ENCODE measurements at regions not wholly inside any gene's neighbourhood (a gene's known extent, or its start where the extent isn't known, plus 50 kb on each side); places are given as distances from the start of the nearest gene placed in this dataset.
"Not testable (repeated sequence)": the region's sequence is repeated elsewhere in the genome, so short reads cannot be mapped to it uniquely, and the experiment has no call there.

DNA sequence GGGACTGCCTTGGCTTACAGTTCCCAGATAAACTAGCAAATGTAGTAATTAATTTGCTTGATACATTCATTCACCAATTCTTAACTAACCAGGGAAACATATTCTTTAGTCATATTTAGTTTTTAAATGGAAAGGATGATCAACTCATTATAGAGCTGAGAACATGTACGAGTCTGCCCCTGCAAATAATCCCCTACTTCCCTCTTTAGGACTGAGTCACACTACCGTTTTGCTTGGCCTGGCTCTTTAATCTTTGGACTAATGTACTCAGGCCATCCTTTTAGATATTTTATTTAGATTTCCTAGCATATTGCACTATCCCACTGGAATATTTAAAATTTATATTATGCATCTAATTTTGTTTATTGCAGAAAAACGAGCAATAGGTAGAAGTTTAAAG, 105.5 kb upstream of the LCORL start:
- Mint-ChIP-seq H3K27ac (no peak overlapping the region), H3K9me3 (no peaks in the 10 kb centered on the region), H3K4me1 (ENCODE audit: low read depth) (no peaks in the 10 kb centered on the region), H3K36me3 (ENCODE audit: low read depth) (no peaks in the 10 kb centered on the region), H3K4me3 (no peak overlapping the region), H3K27me3 (no peaks in the 10 kb centered on the region)
- intact Hi-C loops (cut with micrococcal nuclease) = no loop called here

DNA sequence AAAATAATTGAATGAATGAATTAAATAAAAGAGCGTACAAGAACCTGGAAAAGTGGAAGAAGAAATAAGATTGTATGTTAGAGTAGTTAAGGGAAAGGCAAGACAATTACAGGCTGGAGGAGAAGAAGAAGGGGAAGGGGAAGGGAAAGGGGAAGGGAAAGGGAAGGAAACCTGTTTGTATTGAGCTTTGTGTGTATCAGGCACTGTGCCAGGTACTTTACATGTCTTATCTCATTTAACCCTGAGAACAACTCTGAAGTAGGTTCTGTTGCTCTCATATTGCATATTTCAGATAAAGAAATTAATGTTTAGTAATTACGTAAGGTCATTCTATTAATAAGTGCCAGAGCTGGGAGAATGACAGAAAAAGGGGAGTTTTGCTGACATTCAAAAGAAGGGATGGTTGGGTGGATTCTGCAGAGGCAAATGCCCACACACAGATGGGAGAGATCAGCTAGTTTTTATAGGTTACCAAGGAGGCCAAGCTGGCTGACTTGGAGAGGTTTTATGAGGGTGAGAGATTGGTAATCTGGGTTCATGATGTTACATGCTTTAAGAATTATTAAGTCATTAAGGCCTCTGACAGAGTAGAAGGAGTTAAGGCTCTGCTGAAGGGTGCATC, 92.3 kb upstream of the LCORL start:
- H3K27ac Mint-ChIP-seq = no peak overlapping the region
- H3K4me3 Mint-ChIP-seq = no peak overlapping the region
- H3K36me3 Mint-ChIP-seq (ENCODE audit: low read depth) = no peaks in the 10 kb centered on the region
- H3K9me3 Mint-ChIP-seq = no peaks in the 10 kb centered on the region
- H3K27me3 Mint-ChIP-seq = no peaks in the 10 kb centered on the region
- intact Hi-C loops (cut with micrococcal nuclease) = no loop called here
- H3K4me1 Mint-ChIP-seq (ENCODE audit: low read depth) = no peaks in the 10 kb centered on the region

DNA sequence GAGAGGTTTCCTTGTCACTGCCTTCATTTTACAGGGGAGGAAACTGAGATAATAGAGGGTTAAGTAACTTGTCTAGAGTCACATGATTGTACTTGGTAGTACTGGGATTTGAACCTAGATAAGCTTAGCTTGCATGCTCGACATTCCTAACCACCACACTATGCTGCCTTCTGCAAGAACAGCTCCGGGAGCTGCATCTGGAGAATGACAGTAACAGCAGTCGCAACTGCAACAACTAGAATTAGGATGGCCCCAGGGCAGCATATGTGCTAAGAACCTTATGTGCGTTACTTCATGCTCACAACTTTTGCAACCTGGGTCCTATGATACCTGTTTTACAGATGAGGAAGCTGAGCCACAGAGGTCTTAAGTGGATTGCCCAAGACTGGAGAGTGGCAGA, 89.5 kb upstream of the LCORL start:
- no peaks in the 10 kb centered on the region for H3K36me3 Mint-ChIP-seq (ENCODE audit: low read depth)
- no peaks in the 10 kb centered on the region for H3K9me3 Mint-ChIP-seq
- H3K4me1 Mint-ChIP-seq (ENCODE audit: low read depth) = no peaks in the 10 kb centered on the region
- H3K27ac Mint-ChIP-seq = no peak overlapping the region
- intact Hi-C loops (cut with micrococcal nuclease) = no loop called here
- H3K27me3 Mint-ChIP-seq = no peaks in the 10 kb centered on the region
- no peak overlapping the region for H3K4me3 Mint-ChIP-seq

DNA sequence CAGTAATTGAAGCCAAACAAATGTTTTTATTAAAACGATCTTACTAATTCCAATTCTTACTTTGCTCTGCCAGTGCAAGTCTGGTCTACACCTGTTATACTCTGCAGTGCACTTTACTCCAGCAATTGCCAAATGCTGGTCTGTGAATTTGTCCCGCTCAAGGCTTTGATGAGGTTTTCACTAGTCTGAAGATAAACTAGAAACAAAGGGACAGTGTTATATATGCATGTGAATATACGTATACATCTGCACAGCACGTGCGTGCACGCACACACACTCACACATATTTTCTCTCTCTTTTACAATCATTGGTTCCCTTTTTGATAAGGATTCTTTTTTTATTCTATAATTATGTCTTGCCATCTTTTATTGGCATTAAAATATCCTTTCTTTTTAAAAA, 88.5 kb upstream of the LCORL start:
- H3K27me3 Mint-ChIP-seq = no peaks in the 10 kb centered on the region
- no peaks in the 10 kb centered on the region for H3K9me3 Mint-ChIP-seq
- intact Hi-C loops (cut with micrococcal nuclease) = no loop called here
- no peak overlapping the region for H3K27ac Mint-ChIP-seq
- H3K36me3 Mint-ChIP-seq (ENCODE audit: low read depth) = no peaks in the 10 kb centered on the region
- no peaks in the 10 kb centered on the region for H3K4me1 Mint-ChIP-seq (ENCODE audit: low read depth)
- no peak overlapping the region for H3K4me3 Mint-ChIP-seq

DNA sequence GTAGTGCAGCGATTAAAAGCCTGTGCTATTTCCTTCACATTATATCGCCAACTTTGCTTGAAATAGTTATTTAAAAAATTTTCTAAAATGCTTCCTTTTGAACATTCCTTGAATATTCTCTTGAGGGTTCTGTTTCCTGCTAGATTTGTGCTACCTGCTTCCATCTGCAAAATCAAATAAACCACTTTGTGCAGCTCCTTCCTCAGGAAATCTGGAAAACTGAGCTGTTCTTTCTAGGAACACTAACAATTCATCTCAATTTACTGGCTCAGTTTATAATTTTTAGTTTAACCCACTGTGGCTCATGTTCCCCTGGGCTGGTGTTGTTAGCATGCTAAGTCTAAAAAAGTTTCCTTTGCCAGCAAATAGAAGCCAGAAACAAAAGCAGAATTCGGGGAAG, 88.1 kb upstream of the LCORL start:
- H3K4me1 Mint-ChIP-seq (ENCODE audit: low read depth) = no peaks in the 10 kb centered on the region
- intact Hi-C loops (cut with micrococcal nuclease) = no loop called here
- no peaks in the 10 kb centered on the region for H3K9me3 Mint-ChIP-seq
- H3K27ac Mint-ChIP-seq = no peak overlapping the region
- H3K4me3 Mint-ChIP-seq = no peak overlapping the region
- H3K36me3 Mint-ChIP-seq (ENCODE audit: low read depth) = no peaks in the 10 kb centered on the region
- no peaks in the 10 kb centered on the region for H3K27me3 Mint-ChIP-seq

DNA sequence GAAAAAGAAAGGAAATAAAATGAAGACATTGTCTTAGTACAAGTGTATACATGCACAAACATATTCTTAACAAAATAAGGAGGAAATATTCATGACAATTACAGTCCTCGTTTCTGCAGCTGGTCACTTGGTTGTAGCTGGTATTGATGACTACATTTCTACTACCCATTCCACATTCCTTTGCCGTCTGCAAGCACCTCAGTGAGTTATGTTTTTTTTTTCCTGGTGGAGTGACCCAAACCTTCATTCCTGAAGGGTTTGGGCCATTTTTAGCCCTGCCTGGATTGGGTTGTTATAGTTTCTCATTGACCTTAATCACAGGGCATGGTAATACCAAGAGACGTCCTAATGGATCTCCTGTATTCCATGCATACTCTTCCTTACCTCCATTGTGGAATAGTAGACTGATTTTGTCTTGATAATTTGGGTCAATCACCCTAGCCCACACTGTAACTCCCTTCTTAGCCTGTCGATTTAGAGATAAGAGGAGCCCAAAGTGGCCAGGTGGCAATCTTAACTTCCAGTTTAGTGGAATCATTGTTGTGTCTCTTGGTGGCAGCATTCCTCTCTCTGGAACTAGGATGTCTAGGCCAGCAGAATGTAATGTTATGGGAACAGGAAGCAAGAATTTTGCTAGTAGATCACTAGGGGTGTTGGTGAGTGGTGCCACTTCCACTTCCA, 86.4 kb upstream of the LCORL start:
- intact Hi-C loops (cut with micrococcal nuclease); H3K27me3 Mint-ChIP-seq; H3K4me3 Mint-ChIP-seq; H3K27ac Mint-ChIP-seq; H3K4me1 Mint-ChIP-seq (ENCODE audit: low read depth); H3K36me3 Mint-ChIP-seq (ENCODE audit: low read depth); H3K9me3 Mint-ChIP-seq: not testable (repeated sequence)

DNA sequence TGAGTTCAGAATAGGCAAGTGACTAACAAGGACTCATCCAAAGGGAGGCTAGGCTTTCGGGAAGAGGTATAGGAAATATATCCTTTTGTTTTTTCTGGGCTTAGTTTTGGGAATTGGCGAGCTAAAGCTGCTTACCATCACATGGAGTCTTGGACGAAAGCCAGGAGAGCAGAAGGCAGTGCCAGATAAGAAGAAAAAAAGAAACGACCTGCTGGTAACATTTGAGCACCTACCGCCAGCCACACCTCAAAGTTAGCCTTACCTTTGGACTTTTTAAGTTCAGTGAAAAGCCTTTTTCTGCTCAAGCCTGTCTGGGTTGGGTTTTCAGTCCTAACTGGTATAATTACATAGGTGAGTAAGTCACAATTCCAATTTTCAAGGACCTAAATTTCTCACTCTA, 85.1 kb upstream of the LCORL start:
- intact Hi-C loops (cut with micrococcal nuclease) = no loop called here
- H3K4me1 Mint-ChIP-seq (ENCODE audit: low read depth) = no peaks in the 10 kb centered on the region
- no peak overlapping the region for H3K27ac Mint-ChIP-seq
- no peaks in the 10 kb centered on the region for H3K9me3 Mint-ChIP-seq
- H3K36me3 Mint-ChIP-seq (ENCODE audit: low read depth) = no peaks in the 10 kb centered on the region
- H3K4me3 Mint-ChIP-seq = no peak overlapping the region
- no peaks in the 10 kb centered on the region for H3K27me3 Mint-ChIP-seq

DNA sequence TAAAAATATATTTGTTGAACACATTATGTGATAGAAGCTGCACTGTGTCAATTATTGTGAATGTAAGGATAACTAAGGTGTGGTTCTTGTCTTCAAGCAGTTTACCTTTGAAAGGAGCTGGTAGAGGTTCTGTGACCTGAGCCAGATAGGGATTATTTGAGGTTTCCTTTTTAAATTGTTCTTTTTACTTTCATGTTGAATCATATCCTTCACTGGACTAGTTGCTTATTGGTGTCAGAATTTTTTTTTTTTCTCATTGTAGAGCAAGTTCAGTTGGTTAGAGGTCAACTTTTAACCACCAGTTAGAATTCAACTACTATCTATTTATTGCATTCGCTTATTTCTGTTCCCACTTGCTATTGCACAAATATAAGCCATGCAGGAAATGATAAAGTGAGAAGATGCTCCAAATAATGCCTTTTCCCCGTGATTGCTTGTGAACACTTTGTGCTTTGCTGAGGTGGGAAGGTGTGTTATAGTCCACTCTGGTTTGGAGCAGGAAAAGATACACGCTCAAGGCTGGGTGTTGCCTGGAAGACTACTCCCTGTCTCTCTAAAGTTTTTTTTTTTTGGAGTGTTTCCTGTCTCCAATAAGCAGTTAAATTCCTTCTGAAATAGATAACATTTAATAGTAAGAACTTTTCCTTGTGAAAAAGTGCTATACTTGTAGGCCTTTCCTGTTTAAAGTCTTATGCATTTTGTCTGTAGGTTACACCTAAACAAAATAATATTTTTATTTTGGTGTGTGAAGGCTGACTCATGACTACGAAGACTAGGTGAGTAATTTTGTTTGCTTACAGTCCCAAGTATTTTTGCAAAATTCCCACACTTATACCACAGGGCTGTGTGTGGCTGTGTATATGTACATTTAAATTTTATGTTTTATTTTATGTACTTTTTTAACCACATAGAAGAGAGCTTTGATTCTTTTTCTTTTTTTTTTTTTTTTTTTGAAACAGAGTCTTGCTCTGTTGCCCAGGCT, 83.8 kb upstream of the LCORL start:
- Mint-ChIP-seq H3K27ac (no peak overlapping the region), H3K4me3 (no peak overlapping the region), H3K4me1 (ENCODE audit: low read depth) (no peaks in the 10 kb centered on the region), H3K9me3 (no peaks in the 10 kb centered on the region), H3K36me3 (ENCODE audit: low read depth) (no peaks in the 10 kb centered on the region), H3K27me3 (no peaks in the 10 kb centered on the region)
- intact Hi-C loops (cut with micrococcal nuclease) = no loop called here

DNA sequence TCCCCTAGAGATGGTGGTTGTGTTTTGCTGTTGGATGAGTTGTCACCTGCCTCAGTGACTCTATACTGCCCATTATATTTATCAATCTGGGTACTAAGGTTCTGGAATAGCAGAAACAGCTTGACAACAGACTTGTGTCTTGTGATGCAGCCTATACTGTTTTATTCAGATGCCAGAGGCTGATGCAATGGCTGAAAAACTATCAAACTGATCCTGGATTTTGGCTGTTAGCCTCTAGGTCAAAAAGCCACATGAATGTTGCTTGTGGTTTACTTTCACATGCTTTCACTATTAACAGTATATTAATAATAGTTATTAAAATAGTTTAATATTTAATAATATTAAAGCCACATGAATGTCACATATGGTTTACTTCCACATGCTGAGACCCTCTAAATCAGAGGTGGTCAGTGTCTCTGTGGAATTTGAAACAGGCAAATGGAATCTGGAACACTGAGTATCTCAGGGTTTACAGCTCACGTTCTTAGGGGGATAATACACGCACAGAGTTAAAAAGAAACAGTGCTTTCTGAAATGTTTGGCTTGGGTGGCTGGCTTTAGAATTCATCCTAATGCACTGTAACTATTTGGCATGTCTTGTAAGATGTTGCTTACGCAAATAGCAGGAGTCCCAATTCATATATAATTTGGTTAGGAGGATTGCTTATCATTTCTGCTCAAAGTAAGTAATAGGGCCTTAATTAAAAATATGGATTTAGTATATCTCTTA, 82.5 kb upstream of the LCORL start:
- intact Hi-C loops (cut with micrococcal nuclease) = no loop called here
- Mint-ChIP-seq H3K4me1 (ENCODE audit: low read depth) (no peaks in the 10 kb centered on the region), H3K36me3 (ENCODE audit: low read depth) (no peaks in the 10 kb centered on the region), H3K27me3 (no peaks in the 10 kb centered on the region), H3K27ac (no peak overlapping the region), H3K9me3 (no peaks in the 10 kb centered on the region), H3K4me3 (no peak overlapping the region)

DNA sequence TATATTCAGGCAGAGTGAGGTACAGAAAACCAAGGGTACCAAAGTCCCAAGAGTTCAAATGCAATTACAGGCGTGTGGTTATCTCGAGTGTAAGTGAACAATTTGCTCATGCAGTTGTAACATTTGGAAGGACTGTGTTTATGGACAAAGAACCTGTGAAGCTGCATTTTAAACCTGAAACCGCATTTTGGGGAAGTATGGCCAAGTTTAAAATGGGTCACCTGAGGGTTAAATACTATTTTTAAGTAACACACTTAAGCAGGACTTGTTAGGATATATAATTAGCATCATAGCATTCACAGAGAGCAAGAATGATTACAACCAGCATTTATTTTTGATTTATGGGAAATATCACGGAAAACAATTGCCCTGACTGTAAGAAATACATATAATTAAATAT, 79.1 kb upstream of the LCORL start:
- H3K27me3 Mint-ChIP-seq = no peaks in the 10 kb centered on the region
- H3K27ac Mint-ChIP-seq = no peak overlapping the region
- H3K36me3 Mint-ChIP-seq (ENCODE audit: low read depth) = no peaks in the 10 kb centered on the region
- no peaks in the 10 kb centered on the region for H3K9me3 Mint-ChIP-seq
- no peaks in the 10 kb centered on the region for H3K4me1 Mint-ChIP-seq (ENCODE audit: low read depth)
- intact Hi-C loops (cut with micrococcal nuclease) = no loop called here
- no peak overlapping the region for H3K4me3 Mint-ChIP-seq

DNA sequence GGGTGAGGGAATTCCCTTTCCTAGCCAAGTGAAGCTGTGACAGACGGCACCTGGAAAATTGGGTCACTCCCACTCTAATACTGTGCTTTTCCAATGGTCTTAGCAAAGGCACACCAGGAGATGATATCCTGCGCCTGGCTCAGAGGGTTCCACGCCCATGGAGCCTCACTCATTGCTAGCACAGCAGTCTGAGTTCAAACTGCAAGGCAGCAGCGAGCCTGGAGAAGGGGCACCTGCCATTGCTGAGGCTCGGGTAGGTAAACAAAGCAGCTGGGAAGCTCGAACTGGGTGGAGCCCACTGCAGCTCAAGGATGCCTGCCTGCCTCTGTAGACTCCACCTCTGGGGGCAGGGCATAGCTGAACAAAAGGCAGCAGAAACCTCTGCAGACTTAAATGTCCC, 68.9 kb upstream of the LCORL start:
- H3K27ac Mint-ChIP-seq; H3K4me1 Mint-ChIP-seq (ENCODE audit: low read depth); intact Hi-C loops (cut with micrococcal nuclease); H3K36me3 Mint-ChIP-seq (ENCODE audit: low read depth); H3K27me3 Mint-ChIP-seq; H3K4me3 Mint-ChIP-seq: not testable (repeated sequence)
- H3K9me3 Mint-ChIP-seq = peaks cover 21% of the 10 kb centered on the region

DNA sequence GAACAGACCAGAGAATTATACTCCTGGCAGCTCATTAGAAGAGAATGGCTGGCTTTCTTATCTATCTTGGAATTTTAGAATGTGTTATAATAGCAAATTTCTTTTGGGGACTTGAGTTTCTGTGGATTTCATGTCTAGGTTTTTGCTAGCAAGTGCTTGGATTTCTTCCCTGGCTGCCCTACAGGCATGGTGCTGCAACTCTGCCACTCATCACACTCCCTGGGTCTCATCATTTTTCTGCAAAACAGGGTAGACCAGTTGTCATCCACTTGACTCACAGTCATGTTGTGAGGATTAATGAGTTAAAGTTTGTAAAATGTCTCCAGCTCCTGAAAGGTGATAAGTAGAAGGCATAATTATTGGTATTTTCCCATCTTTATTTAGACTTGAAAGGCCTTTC, 60.7 kb upstream of the LCORL start:
- H3K36me3 Mint-ChIP-seq (ENCODE audit: low read depth) = no peaks in the 10 kb centered on the region
- intact Hi-C loops (cut with micrococcal nuclease) = no loop called here
- peaks cover 11% of the 10 kb centered on the region for H3K9me3 Mint-ChIP-seq
- no peaks in the 10 kb centered on the region for H3K27me3 Mint-ChIP-seq
- no peaks in the 10 kb centered on the region for H3K4me1 Mint-ChIP-seq (ENCODE audit: low read depth)
- H3K27ac Mint-ChIP-seq = no peak overlapping the region
- no peak overlapping the region for H3K4me3 Mint-ChIP-seq

DNA sequence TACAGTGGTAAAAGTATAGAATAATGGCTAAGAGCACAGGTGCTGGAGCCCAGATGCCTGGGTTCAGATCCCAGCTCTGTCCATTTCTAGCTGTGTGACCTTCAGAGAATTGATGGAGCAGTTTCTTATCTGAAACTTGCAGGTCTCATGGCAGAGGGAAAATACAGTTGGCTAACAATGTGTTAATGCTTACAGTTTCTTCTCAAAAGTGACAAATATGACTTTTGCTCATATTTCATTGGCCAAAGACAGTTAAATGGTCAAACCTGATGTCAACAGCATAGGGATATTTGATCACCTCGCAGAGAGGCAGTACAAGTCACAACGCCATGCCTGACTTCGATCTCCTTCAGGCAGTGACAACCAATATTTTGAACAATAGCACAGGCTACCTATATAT, 60.2 kb upstream of the LCORL start:
- intact Hi-C loops (cut with micrococcal nuclease) = no loop called here
- no peak overlapping the region for H3K4me3 Mint-ChIP-seq
- H3K27ac Mint-ChIP-seq = no peak overlapping the region
- no peaks in the 10 kb centered on the region for H3K36me3 Mint-ChIP-seq (ENCODE audit: low read depth)
- H3K4me1 Mint-ChIP-seq (ENCODE audit: low read depth) = no peaks in the 10 kb centered on the region
- H3K27me3 Mint-ChIP-seq = no peaks in the 10 kb centered on the region
- H3K9me3 Mint-ChIP-seq = peaks cover 5% of the 10 kb centered on the region

DNA sequence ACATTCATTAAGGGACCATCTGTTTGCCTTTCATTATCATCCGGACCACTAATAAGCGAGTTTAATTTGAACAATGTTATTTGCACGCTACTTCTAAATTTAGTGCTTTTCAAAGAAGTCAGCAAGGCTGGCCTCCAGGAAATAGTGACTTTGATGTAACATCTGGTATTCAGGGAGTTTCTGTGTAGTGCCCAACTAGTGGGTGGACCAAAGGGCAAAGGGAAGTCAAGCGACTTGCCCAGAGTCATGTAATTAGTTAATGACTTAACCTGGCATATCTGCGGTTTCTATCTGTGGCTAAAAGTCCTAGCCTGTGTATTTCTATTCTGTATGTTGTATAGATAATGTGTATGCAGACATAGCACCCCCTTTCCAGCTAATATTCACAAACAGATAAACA, 56.3 kb upstream of the LCORL start:
- Mint-ChIP-seq H3K4me1 (ENCODE audit: low read depth) (no peaks in the 10 kb centered on the region), H3K27ac (no peak overlapping the region), H3K27me3 (no peaks in the 10 kb centered on the region), H3K36me3 (ENCODE audit: low read depth) (no peaks in the 10 kb centered on the region), H3K4me3 (no peak overlapping the region), H3K9me3 (peaks cover 22% of the 10 kb centered on the region)
- intact Hi-C loops (cut with micrococcal nuclease) = no loop called here

Data from dendritic cell treated with granulocyte-macrophage colony-stimulating factor and Interleukin-4, amounts not matched to agents 40 ng/mL and 50 ng/mL, for 4 days (primary cell).